H1 (cell line): ENCODE measurements at regions not wholly inside any gene's neighbourhood (a gene's known extent, or its start where the extent isn't known, plus 50 kb on each side); places are given as distances from the start of the nearest gene placed in this dataset.

ENCODE experiments used
- CEBPB ChIP-seq: IDR thresholded peaks from 2 replicates; pipeline ENCODE4 v1.6.1; 2012; ENCODE audit warnings: low read depth, low read length

GRCh38 chr3:35224565-35225295 is 414.6 kb upstream of the ARPP21 start (continued):
- no peak for TF ChIP-seq CEBPB
